ENCODE measurements at regions not wholly inside any gene's neighbourhood (a gene's known extent, or its start where the extent isn't known, plus 50 kb on each side); places are given as distances from the start of the nearest gene placed in this dataset.
A peak's percentile ranks its signal among the peaks of the same experiment; 100 is the strongest.

DNA sequence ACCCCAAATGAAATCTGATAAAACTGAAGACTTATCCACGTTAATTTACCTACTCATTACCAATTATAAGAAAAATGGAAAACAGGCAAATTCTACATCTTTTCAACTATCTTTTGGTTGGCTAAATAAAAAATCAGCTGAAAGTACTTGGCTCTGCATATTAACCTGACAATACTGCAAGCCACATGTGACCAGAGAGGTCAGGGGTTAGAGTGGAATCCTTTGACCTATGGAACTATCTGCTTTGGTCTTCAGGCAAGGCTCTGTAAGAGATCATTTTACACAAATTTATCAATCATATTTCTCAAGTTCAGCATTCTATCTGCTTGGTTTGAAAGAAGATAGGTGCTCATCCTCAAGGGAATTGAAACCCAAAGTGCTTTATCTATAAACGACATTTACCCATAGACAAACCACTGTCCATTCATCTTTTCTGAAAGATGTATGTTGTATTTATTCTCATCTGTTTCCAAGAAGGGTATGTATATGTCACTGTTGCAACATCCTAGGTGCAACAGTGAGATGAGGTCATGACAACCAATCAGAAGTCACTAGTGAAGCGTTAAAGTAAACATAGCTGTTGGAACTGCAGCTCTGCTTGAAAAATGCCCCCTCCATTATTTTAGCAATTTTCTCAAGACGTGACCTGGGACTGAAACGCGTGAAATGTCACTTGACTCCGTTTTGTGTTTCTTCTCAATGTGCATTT is 144.9 kb upstream of the POU5F2 start:
- no peak for DNase-seq (ENCODE audit: low read depth, low spot score)

DNA sequence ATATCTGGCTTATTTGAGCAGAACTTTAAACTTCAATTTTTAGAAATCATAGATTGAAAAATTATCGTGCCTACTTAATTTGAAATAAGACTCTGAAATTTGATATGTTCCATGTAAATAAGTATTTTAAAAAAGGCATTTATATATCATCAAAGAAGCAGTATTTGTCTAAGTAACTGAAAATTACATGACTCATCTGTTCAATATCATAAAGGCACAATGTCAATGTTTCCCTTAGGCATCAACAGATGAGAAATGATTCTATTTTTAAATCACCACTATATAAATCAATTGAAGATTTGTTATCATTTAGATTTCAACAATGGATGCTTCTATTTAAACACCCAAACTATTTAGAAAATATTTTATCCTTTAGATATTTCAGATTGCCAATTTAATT is 142.9 kb upstream of the POU5F2 start:
- DNase-seq (ENCODE audit: low read depth, low spot score): no peak

DNA sequence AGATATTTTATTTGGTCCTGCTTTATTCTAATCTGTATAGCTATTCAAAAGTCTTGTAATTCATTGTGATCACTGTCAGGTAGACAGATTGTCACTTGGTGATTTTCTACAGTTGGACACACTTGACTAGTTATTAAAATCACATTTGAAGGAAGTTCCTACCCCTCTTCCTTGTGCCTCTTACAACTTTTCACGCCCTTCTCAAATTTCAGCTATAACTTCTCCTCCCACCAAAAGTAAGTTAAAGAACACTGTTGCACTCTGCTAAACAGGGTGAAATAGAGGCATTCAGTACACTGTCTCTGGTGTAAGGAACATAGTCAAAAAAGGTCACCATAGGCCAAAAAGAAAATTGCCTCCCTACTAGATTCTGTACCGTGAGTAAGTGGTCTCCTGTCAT is 142.1 kb upstream of the POU5F2 start:
- DNase-seq (ENCODE audit: low read depth, low spot score): no peak

DNA sequence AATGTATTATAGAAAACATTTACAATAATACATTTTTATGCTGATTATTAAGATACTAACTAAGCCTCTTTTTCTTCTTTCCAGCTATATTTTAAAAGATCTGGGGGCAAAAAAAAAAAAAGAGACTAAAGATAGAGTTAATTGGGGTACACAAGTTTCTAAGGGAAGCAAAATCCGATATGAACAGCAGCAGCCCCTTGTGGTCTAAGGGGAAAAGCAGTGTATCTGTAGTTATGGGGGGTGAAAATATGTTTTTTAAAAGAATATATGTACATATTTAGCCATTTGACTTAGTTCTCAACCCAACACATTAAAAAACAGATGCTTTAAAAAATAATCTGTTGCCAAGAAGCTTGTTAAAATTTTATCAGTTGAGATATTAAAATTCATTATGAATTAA is 134.3 kb upstream of the POU5F2 start:
- DNase-seq (ENCODE audit: low read depth, low spot score): no peak

DNA sequence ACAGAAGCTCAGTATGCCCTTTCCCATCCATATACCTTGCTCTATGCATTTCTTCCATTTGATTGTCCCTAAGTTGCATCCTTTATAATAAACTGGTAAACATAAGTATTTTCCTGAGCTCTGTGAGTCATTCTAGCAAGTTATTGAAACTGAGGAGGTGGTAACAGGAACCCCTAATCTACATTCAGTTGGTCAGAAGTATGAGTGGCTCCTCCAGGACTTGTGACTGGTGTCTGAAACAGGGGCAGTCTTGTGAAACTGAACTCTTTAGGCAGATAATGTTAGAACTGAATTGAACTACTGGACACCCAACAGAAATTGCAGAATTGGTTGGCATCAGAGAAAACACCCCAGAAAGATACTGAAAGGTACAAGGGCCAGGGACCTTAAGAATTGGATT is 133.1 kb upstream of the POU5F2 start:
- no peak for DNase-seq (ENCODE audit: low read depth, low spot score)

DNA sequence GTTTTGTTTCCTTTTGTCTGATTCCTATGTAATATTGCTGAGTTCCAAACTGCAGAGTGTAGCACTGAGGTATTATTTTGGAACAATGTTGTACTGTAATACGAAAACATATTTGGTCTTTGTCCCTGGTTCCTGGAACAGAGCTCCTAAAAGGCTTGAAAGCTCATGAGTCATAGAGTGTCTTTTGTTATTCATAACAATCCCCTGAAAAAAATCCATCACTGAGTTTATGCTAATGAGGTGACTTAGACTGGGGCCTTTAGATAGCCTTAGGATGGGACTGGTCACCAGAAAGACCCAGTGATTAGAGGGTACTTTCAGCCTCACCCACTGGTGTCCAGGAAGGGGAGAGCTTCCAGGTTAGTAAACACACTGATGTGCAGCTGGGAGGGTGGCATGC is 132.7 kb upstream of the POU5F2 start:
- peak; percentile 19 for DNase-seq (ENCODE audit: low read depth, low spot score)

DNA sequence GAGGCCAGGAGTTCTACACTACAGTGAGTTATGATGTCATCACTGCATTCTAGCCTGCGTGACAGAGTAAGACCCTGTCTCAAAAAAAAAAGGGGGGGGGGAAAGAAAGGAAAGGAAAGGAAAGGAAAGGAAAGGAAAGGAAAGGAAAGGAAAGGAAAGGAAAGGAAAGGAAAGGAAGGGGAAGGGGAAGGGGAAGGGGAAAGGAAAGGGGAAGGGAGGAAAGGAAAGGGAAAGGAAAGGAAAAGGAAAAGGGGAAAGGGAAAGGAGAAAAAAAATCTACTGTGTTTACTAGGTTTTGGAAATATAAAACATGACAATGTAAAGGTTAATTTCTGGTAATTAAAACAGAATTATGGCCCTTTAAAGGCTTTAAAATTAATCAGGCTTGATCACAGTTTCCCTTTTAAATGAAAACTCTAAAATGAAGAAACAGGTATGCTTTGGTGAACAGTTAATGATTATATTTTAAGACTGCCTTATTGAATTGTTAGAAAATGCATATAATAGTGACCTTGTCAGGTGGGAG is 131.9 kb upstream of the POU5F2 start:
- DNase-seq (ENCODE audit: low read depth, low spot score): no peak

DNA sequence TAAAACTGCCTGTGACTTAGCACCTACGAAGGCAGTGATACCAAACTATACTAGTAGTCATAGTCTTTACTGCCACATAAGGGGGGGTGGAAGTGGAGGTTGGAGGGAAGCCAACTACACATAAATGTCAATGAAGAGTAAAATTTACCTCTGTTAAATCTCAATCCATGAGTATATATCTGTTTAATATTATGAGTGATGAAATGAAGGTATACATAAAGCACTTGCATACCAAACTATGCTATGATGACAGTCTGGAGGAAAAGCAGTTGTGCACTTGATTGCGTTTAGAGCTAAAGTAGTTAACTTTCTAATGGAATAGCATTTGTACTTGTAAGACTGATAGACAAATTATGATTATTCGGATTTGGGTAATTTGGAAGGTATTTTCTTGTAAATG is 129.2 kb upstream of the POU5F2 start:
- DNase-seq (ENCODE audit: low read depth, low spot score): no peak

DNA sequence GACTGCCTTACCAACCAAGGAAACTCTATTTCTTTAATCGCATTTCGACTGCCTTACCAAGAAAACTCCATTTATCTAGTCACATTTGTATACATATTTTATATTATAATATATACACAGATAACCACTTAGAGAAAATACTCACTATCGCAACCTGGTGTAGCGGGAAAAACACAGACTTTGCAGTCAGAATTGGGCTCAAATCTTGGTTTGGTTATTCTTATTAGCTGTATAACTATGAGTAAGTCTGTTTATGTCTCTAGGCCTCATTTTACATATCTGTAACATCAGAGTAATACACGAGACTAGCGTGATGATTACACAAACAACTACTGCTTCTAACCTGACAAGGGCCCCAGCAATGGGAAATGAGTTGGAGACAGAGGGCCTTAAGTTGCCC is 127.5 kb upstream of the POU5F2 start:
- DNase-seq (ENCODE audit: low read depth, low spot score): no peak

DNA sequence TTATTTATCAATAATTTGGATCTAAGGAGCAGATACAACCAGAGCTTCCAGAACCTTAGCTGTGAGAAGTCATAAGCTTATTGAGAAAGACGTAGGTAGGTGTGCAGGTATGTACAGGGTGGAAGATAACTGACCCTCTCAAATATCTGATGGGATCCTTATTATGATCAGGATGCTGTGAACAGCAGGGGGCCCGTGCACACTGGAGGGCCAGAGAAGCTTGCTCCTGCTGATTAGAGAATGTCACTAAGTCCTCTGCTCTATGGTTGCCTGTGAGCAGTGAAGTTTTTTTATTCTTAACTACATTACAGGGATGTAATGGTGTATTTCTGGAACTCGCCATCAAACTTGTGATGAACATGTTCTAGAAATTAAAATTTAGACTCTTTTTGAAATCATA is 108.9 kb upstream of the POU5F2 start:
- no peak for DNase-seq (ENCODE audit: low read depth, low spot score)

DNA sequence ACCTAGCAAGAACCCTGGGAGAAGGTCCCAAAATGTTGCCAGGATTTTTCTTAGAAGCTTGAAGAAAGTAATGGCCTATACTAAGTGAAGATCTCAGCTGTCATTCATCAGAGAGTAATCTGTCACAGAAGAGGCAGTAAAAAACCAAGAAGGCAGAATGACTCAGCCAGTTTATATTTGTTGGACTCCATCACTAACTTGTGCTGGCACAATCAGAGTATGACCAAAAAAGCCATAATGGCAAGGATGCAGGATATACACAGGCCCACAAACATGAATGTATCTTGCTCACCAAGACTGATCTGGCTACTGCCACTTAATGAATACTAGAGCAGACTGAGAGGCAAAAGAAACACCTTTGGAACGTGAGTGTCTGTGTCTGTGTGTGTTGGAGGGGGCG is 104.0 kb upstream of the POU5F2 start:
- no peak for DNase-seq (ENCODE audit: low read depth, low spot score)

DNA sequence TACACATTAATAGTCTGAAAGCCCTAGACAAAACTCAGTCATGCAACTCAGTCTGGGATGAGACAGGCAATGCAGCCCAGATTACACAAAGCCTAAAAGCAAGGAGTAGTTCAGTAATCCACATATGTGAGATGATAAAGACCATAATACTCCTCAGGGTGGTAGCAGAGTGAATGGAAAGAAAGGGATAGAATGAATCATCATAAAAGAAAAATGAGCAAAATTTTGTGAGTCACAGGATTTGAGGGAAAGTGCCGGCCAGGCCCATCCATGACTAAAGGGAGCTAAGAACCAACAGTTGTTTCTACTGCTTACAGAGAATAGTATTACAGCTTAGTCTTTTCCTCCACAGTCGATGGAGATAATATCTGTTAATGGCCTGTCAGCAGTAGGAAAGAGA is 90.0 kb upstream of the POU5F2 start:
- DNase-seq (ENCODE audit: low read depth, low spot score): no peak

DNA sequence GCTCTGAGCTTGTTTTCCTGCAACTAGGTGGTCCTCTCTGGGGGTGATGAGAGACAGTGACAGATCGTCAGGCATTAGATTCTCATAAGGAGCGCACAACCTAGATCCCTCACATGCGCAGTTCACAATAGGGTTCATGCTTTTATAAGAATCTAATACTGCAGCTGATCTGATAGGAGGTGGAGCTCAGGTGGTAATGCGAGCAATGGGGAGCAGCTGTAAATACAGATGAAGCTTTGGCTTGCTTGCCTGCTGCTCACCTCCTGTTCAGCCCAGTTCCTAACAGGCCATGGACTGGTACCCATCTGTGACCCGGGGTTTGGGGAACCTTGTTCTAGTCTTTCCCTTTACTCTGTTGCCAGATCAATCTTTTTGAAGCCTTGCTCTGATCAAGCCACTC is 89.5 kb upstream of the POU5F2 start:
- DNase-seq (ENCODE audit: low read depth, low spot score): no peak

DNA sequence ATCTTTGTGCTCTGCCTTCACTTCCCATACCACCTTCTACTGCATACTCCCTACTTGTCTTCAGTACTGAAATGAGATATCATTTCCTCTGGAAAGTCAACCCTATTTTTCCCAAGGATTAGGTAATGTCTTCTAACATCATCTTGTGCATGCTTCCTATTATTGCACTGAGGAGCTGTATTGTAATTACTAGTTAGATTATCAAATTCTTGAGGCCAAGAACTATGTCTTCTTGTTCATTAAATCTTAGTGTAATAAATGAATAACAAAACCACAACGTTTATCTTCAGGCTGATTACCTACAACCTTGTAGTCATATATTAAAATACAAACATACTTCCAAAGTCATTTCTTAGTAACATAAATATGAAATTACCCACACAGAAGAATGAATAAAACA is 87.9 kb upstream of the POU5F2 start:
- DNase-seq (ENCODE audit: low read depth, low spot score): no peak

DNA sequence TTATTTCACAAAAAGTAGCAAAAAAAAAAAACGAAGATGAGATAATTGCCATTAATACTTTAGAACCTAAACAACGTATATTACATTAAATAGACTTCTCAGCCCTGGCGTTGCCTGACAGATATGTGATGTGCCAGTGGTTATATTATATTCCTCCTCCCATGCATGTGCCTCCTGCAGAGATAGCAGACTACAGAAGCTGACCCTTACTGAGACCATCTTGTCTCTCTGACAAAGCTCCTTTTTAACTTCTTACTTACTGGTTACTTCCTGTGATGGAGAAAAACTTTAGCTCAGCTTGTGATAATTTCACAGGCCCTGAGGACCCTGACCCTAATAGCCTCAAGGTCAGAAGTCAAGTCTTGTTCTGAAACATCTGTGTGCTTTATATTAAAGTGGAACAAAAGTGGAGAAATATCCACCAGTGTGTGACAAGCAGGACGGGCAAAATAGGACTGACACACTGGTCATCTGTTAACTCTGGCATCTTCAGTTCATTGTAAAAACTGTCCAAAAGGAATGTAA is 80.6 kb upstream of the POU5F2 start:
- DNase-seq (ENCODE audit: low read depth, low spot score): no peak

DNA sequence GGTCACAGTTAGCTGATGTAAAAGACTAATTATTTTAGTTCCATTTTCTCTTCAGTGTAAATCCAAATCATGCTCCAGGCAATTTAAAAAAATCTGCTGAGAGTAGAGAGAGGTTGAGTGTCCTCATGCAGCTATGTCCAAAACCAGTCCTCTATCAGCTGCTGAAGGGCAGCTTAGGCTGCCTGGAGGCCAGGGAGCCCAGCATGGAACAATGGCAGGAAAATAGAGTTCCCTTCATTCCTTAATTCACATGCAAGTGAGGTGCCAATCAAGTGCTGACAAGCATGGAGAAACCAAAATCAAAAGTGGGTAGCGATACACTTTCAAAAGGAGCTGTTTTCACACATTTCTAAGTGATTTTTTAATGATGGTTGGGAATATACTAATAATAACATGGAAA is 78.3 kb upstream of the POU5F2 start:
- DNase-seq (ENCODE audit: low read depth, low spot score): no peak

DNA sequence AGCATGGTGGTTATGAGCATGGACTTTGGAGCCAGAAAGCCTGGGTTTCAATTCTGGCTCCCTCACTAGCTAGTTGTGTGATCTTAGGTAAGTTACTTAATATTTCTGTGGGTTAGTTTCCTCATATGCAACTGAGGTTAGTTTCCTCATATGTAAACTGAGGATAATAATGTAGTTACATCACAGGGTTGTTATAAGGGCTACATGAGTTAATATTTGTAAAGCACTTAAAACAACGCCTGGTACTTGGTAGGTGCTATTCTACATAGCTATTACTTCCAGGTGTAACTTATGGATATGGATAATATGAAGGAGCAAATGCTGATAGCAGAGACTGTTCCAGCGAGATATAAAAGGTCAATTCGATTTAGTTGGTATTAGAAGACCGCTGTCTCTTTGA is 69.4 kb upstream of the POU5F2 start:
- DNase-seq (ENCODE audit: low read depth, low spot score): no peak

DNA sequence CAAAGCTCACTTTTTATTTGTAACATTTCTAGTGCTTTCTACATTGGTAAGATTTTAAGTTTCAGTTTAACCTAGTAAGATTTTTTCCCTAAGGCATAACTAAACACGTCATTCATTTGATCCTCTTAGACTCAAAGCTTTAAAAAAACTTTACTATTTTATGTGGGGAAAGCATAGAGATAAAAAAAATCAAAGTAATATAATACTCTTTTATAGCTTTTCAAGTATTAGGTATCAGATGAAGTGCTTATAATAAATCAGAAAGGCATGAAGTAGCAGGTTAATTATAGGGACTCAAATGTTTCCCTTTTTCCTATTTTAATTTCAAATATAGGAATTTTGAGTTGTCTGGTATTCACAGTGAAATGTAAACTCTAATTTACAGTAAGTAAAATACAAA is 68.0 kb upstream of the POU5F2 start:
- DNase-seq (ENCODE audit: low read depth, low spot score): no peak

DNA sequence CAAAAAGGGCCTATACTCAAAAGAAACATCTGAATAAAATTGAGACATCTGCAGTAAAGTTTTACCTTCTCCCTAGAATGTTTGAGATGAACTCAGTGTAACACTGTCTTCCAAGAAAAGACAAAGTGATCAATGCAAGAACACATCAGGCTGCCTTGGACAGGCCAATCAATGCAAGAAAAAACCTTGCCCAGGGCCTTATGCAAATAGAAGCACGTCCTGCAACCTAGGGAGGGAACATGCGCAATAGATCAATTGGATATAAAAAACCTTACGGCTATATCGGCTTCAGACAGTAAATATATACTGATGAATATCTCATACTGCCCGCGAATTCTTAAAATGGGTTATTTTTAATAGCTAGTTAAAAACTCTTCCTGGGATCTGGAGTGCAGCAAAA is 66.4 kb upstream of the POU5F2 start:
- DNase-seq (ENCODE audit: low read depth, low spot score): no peak

DNA sequence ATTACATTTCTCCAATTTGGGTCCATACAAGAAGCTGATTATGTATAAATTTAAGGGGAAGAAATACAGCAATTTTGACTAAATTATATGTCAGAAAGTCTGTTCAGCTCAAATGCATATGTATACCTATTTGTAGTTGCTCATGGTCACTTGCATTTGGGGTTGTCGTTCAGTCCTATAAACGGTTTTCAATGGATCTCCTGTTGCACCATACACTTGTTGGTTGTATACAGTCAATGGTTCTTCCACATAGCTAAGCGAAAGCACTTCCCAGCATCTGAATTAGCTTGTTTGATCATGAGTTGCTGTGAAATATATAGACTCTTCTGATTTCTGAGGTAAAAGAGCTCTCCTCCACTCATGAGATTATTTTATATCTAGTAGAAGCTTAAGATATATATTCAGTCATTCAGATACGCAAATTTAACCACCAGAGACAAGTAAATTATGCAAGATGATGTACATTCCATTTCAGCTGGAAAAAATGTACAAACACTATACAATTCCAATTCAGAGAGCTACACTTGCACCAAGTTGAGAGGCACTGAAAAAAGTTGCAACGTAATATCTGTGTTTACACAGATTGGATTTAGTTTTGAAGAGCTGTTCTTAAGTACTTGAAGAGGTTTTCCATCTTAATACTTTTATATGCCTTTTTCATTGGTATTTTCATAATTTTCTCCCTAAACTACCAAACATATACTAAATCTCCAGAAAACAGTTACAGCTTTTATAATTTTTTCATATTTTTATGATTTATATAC is 64.4 kb upstream of the POU5F2 start:
- no peak for DNase-seq (ENCODE audit: low read depth, low spot score)

DNA sequence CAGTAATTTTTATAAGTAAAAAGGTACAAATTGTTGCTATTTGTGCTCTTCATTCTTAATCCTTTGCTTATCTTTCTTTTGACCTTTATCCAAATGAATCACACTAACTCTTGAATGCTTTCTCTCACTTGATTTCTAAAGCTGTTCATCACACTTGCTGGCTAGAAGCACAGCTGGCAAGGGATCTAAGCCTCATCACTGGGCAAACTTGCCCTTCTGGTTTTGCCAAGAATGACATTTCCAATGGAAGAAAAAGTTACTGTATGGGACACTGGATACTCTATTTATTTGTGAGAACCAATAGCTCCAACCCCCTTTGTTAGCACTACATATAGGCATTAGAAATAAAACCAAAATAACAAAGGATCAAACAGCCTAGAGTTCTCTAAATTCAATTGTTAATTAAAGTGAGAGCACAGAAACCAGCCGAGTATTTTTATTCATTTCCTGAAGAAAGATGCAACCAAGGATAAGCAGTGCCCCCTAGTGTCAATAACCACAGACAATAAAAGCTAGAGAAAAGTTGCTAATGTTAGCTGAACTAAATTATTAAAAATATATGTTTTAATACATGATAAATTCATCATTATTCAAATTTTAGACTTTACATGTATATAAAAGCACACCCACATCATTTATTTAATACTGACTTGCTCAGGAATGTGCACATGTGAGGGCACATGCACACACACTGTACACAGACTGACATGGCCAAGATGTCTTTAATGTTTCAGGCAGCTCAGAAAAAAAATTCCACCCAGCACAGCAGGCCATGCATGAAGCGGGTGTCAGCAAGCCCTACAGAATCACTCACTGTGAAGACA is 59.8 kb upstream of the POU5F2 start:
- DNase-seq (ENCODE audit: low read depth, low spot score): no peak

DNA sequence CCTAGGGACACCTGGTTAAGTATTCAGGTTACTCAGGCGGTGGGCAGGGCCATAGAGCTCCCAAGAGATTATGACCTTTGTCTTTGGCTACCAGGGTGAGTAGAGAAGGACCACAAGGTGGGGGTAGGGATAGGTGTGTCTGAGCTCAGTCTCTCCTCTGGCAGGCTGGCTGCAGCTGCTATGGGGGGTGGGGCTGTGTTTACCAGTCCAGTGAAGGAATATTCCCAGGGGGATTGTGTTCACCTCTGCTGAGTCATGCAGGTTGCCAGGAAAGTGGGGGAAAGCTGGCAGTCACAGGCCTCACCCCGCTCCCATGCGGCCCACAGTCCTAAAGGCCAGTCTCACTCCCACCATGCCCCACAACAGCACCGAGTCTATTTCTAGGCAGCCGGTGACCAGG is 53.6 kb upstream of the POU5F2 start:
- no peak for DNase-seq (ENCODE audit: low read depth, low spot score)
